H1 (cell line): ENCODE measurements at regions not wholly inside any gene's neighbourhood (a gene's known extent, or its start where the extent isn't known, plus 50 kb on each side); places are given as distances from the start of the nearest gene placed in this dataset.

ENCODE experiments used
- CTCF ChIA-PET: fragments of 300-600 bp; sonication (Branson Sonifier 250); formaldehyde crosslinking; loops from one replicate; lab custom pipeline; 2021; ENCODE audit not compliant: partially characterized antibody; lab: Charles Lee
- POLR2A ChIA-PET: fragments of 300-600 bp; sonication (Branson Sonifier 250); formaldehyde crosslinking; loops from one replicate; lab custom pipeline; 2021; ENCODE audit warnings: inconsistent platforms; ENCODE audit not compliant: partially characterized antibody; lab: Charles Lee
- DNase-seq, 2 experiments: peaks; one replicate each; pipeline versions ENCODE4 v3.0.0 to v3.0.0-alpha.2; 2010 to 2022; ENCODE audit warnings: low spot score in 2 of 2, low read depth in 1 of 2, mixed read lengths in 1 of 2
- FAIRE-seq: peaks from 2 replicates; lab custom pipeline; 2011; peaks lifted over from hg19 to GRCh38; lab: Jason Lieb, UNC
- H2AFZ ChIP-seq: 2 replicates; pipeline ENCODE4 v1.8.1; 2012; ENCODE audit warnings: low read length, inconsistent platforms
- H2AK5ac ChIP-seq: 2 replicates; pipeline ENCODE4 v1.6.1; 2013; ENCODE audit warnings: low read depth, low read length
- H2BK120ac ChIP-seq: replicated peaks from 2 replicates; pipeline ENCODE3; 2013; ENCODE audit warnings: low read depth, low read length, inconsistent platforms
- H2BK12ac ChIP-seq: 2 replicates; pipeline ENCODE4 v1.6.1; 2013; ENCODE audit warnings: low read depth, low read length
- H2BK15ac ChIP-seq: 2 replicates; pipeline ENCODE4 v1.6.1; 2013; ENCODE audit warnings: low read length
- H2BK20ac ChIP-seq: 2 replicates; pipeline ENCODE4 v1.6.1; 2013; ENCODE audit warnings: low read length
- H2BK5ac ChIP-seq: 2 replicates; pipeline ENCODE4 v1.6.1; 2013; ENCODE audit warnings: low read depth, low read length
- H3K14ac ChIP-seq: 2 replicates; pipeline ENCODE4 v1.6.1; 2013; ENCODE audit warnings: inconsistent platforms; ENCODE audit not compliant: insufficient read length
- H3K18ac ChIP-seq: 2 replicates; pipeline ENCODE4 v1.6.1; 2013; ENCODE audit warnings: low read length; ENCODE audit errors: extremely low read depth
- H3K23ac ChIP-seq: 2 replicates; pipeline ENCODE4 v1.6.1; 2013; ENCODE audit warnings: inconsistent platforms; ENCODE audit not compliant: insufficient read length
- H3K23me2 ChIP-seq: 2 replicates; pipeline ENCODE4 v1.6.1; 2013; ENCODE audit warnings: low read depth, low read length
- H3K27ac ChIP-seq: 2 replicates; pipeline ENCODE4 v1.6.1; 2011; ENCODE audit warnings: low read depth, low read length, inconsistent platforms
- H3K27me3 ChIP-seq, 4 experiments: replicated peaks in 1 of 4; 1 replicate in 1 of 4; 2 replicates in 3 of 4; pipeline versions ENCODE4 v1.6.1 to v1.8.1; 2011 to 2013; ENCODE audit warnings: low read length in 3 of 4, mild to moderate bottlenecking in 3 of 4, inconsistent platforms in 2 of 4, mixed read lengths in 2 of 4, moderate library complexity in 1 of 4; ENCODE audit not compliant: control insufficient read depth in 3 of 4, insufficient read depth in 3 of 4; ENCODE audit errors: extremely low read depth in 1 of 4
- H3K36me3 ChIP-seq, 4 experiments: 2 replicates each; pipeline versions ENCODE4 v1.6.1 to v1.8.1; 2011 to 2013; ENCODE audit warnings: mild to moderate bottlenecking in 4 of 4, low read length in 3 of 4, moderate library complexity in 2 of 4, control low read depth in 1 of 4, inconsistent platforms in 1 of 4; ENCODE audit not compliant: insufficient read depth in 4 of 4, control insufficient read depth in 2 of 4
- H3K4ac ChIP-seq: replicated peaks from 2 replicates; pipeline ENCODE3; 2013; ENCODE audit warnings: low read length, low read depth, mixed read lengths, inconsistent platforms; ENCODE audit not compliant: insufficient read length
- H3K4me1 ChIP-seq, 4 experiments: replicated peaks in 1 of 4; 1 replicate in 1 of 4; 2 replicates in 3 of 4; pipeline versions ENCODE4 v1.6.1 to v1.8.1; 2011 to 2013; ENCODE audit warnings: low read length in 3 of 4, inconsistent platforms in 2 of 4, mixed read lengths in 1 of 4; ENCODE audit not compliant: insufficient read depth in 4 of 4, control insufficient read depth in 3 of 4
- H3K4me2 ChIP-seq, 2 experiments: 2 replicates each; pipeline versions ENCODE4 v1.6.1 to v1.8.1; 2011 to 2013; ENCODE audit warnings: low read depth in 2 of 2, low read length in 2 of 2, control low read depth in 1 of 2, inconsistent platforms in 1 of 2, mild to moderate bottlenecking in 1 of 2; ENCODE audit not compliant: insufficient read depth in 1 of 2
- H3K4me3 ChIP-seq, 4 experiments: fragments of 200-600, 300-600 bp in 1 of 4; sonication (generic), shearing (Covaris generic), sonication (Bioruptor Twin) in 1 of 4; 2 replicates each; pipeline versions ENCODE4 v1.5.1 to v1.8.1; 2011 to 2016; ENCODE audit warnings: low read length in 4 of 4, low read depth in 3 of 4, control low read depth in 2 of 4, inconsistent platforms in 2 of 4, mild to moderate bottlenecking in 2 of 4, mixed read lengths in 1 of 4, moderate library complexity in 1 of 4; ENCODE audit not compliant: insufficient read depth in 2 of 4; ENCODE audit errors: extremely low read depth in 1 of 4
- H3K56ac ChIP-seq: replicated peaks from 2 replicates; pipeline ENCODE3; 2013; ENCODE audit warnings: low read depth, mild to moderate bottlenecking, mixed read lengths, low read length, inconsistent platforms; ENCODE audit not compliant: insufficient read length
- H3K79me1 ChIP-seq: 2 replicates; pipeline ENCODE4 v1.6.1; 2013; ENCODE audit warnings: low read depth, low read length, control low read depth
- H3K79me2 ChIP-seq, 2 experiments: 2 replicates each; pipeline versions ENCODE4 v1.6.1 to v1.8.1; 2012 to 2013; ENCODE audit warnings: low read length in 2 of 2, mild to moderate bottlenecking in 2 of 2, inconsistent platforms in 1 of 2; ENCODE audit not compliant: insufficient read depth in 2 of 2, control insufficient read depth in 1 of 2
- H3K9ac ChIP-seq, 4 experiments: replicated peaks in 1 of 4; 1 replicate in 1 of 4; 2 replicates in 3 of 4; pipeline versions ENCODE4 v1.6.1 to v1.8.1; 2011 to 2013; ENCODE audit warnings: low read depth in 3 of 4, low read length in 3 of 4, control low read depth in 2 of 4, mild to moderate bottlenecking in 2 of 4, moderate library complexity in 2 of 4, inconsistent platforms in 1 of 4; ENCODE audit errors: extremely low read depth in 1 of 4
- H3K9me3 ChIP-seq, 2 experiments: 2 replicates each; pipeline versions ENCODE4 v1.6.1 to v1.8.1; 2012 to 2013; ENCODE audit warnings: mild to moderate bottlenecking in 2 of 2, moderate library complexity in 2 of 2, control low read depth in 1 of 2, inconsistent platforms in 1 of 2, low read depth in 1 of 2, low read length in 1 of 2, mixed read lengths in 1 of 2; ENCODE audit not compliant: insufficient read depth in 2 of 2
- H4K20me1 ChIP-seq, 2 experiments: replicated peaks in 1 of 2; 2 replicates each; pipeline versions ENCODE3 to v1.8.1; 2011 to 2013; ENCODE audit warnings: inconsistent platforms in 2 of 2, low read length in 2 of 2, mild to moderate bottlenecking in 1 of 2; ENCODE audit not compliant: insufficient read depth in 2 of 2, control insufficient read depth in 1 of 2
- H4K5ac ChIP-seq: 2 replicates; pipeline ENCODE4 v1.6.1; 2013; ENCODE audit warnings: low read length, low read depth, mixed read lengths, inconsistent platforms; ENCODE audit not compliant: insufficient read length
- H4K8ac ChIP-seq: 2 replicates; pipeline ENCODE4 v1.8.0; 2013; ENCODE audit warnings: mild to moderate bottlenecking, moderate library complexity, low read length, inconsistent platforms; ENCODE audit not compliant: insufficient read depth; ENCODE audit errors: extremely low read depth
- H4K91ac ChIP-seq: replicated peaks from 2 replicates; pipeline ENCODE3; 2013; ENCODE audit warnings: low read length, mixed read lengths, inconsistent platforms; ENCODE audit not compliant: insufficient read length
- ATF3 ChIP-seq: IDR thresholded peaks from 2 replicates; pipeline ENCODE4 v1.6.1; 2011; ENCODE audit warnings: low read depth, mild to moderate bottlenecking, low read length; ENCODE audit not compliant: insufficient read depth
- BACH1 ChIP-seq: IDR thresholded peaks from 2 replicates; pipeline ENCODE4 v1.6.1; 2012; ENCODE audit warnings: low read length, improper control_type of control experiment
- BRCA1 ChIP-seq: IDR thresholded peaks from 2 replicates; pipeline ENCODE4 v1.6.1; 2012; ENCODE audit warnings: low read depth, low read length, improper control_type of control experiment
- CEBPB ChIP-seq: IDR thresholded peaks from 2 replicates; pipeline ENCODE4 v1.6.1; 2012; ENCODE audit warnings: low read depth, low read length
- CHD1 ChIP-seq: IDR thresholded peaks from 2 replicates; pipeline ENCODE4 v1.6.1; 2012; ENCODE audit warnings: low read depth, low read length, improper control_type of control experiment
- CTBP2 ChIP-seq: IDR thresholded peaks from 2 replicates; pipeline ENCODE4 v1.7.0; 2011; ENCODE audit warnings: borderline replicate concordance, mild to moderate bottlenecking, moderate library complexity, mixed read lengths, low read length; ENCODE audit not compliant: insufficient read depth, insufficient read length
- HDAC6 ChIP-seq: IDR thresholded peaks from one replicate; pipeline ENCODE4 v1.7.1; 2012; ENCODE audit warnings: low read depth, mild to moderate bottlenecking, inconsistent platforms, low read length, moderate library complexity
- KDM1A ChIP-seq: fragments of 200-600, 300-600 bp; sonication (generic); IDR thresholded peaks from 2 replicates; pipeline ENCODE4 v1.7.1; 2016; ENCODE audit warnings: mild to moderate bottlenecking, low read length, borderline replicate concordance
- SIRT6 ChIP-seq: IDR thresholded peaks from one replicate; pipeline ENCODE4 v1.7.1; 2012; ENCODE audit warnings: low read length, inconsistent platforms
- SIX5 ChIP-seq: IDR thresholded peaks from 2 replicates; pipeline ENCODE4 v1.6.1; 2011; ENCODE audit warnings: mild to moderate bottlenecking, low read depth, low read length
- SP4 ChIP-seq: IDR thresholded peaks from 2 replicates; pipeline ENCODE4 v1.6.1; 2012; ENCODE audit warnings: low read length, inconsistent platforms
- SRF ChIP-seq: IDR thresholded peaks from 2 replicates; pipeline ENCODE4 v1.6.1; 2011; ENCODE audit warnings: mild to moderate bottlenecking, low read depth, low read length, moderate library complexity
- YY1 ChIP-seq: IDR thresholded peaks from 2 replicates; pipeline ENCODE4 v1.6.1; 2011; ENCODE audit warnings: low read depth, mild to moderate bottlenecking, low read length
- WGBS, 2 experiments: shearing (Covaris generic) in 1 of 2; methylation state at CpG; one replicate each; pipeline versions ENCODE4 v1.1.6 to v1.1.7; 2013 to 2015; ENCODE audit warnings: low lambda C conversion rate in 2 of 2, mixed read lengths in 2 of 2, inconsistent platforms in 1 of 2, low coverage in 1 of 2, missing lambda C conversion rate in 1 of 2; ENCODE audit not compliant: insufficient replicate concordance in 2 of 2, insufficient coverage in 1 of 2, insufficient read length in 1 of 2; ENCODE audit errors: extremely low coverage in 1 of 2, missing lambda C conversion rate in 1 of 2; 5-methylcytosine and 5-hydroxymethylcytosine counted together

- no peaks in the 10 kb centered on the region for H3K9me3 ChIP-seq
- H4K20me1 ChIP-seq = no peaks in the 10 kb centered on the region
- H3K56ac ChIP-seq = no peak overlapping the region
- no peak overlapping the region for H2BK5ac ChIP-seq
- H3K27me3 ChIP-seq = no peaks in the 10 kb centered on the region; a peak in 2 of 7 replicates
- ChIA-PET CTCF (interaction anchor here (0.8 to 1.3 kb wide), 3 partner anchors 10 to 18 kb away, joined by 3 to 5 read pairs (median 3); no protein-coding TSS in a partner anchor), POLR2A (no interaction called here)
- H3K23ac ChIP-seq = no peak overlapping the region
- H3K9ac ChIP-seq = no peak overlapping the region
- H3K36me3 ChIP-seq = no peaks in the 10 kb centered on the region
- no peaks in the 10 kb centered on the region for H3K23me2 ChIP-seq
- no peak overlapping the region; the same call in 1 of the 2 replicates for H4K8ac ChIP-seq
- H2AK5ac ChIP-seq = no peak overlapping the region
- peaks cover 0 to 19% (median 5%) of the 10 kb centered on the region in 4 experiments; a peak in 4 of 7 replicates for H3K4me1 ChIP-seq
- H2BK12ac ChIP-seq = peak overlapping the region; percentile 87; the same call in 1 of the 2 replicates
- no peak overlapping the region for H3K14ac ChIP-seq
- 0 out of 2 replicates have a peak overlapping the region, but pooled peaks have one; percentile 62 for H2AFZ ChIP-seq
- H3K4me3 ChIP-seq = no peak overlapping the region
- WGBS, 2 experiments = 88% methylated on average over 18 of the region's 23 CpGs; no CpG with 5 or more reads in 1 of the 2 experiments
- H3K79me2 ChIP-seq = no peaks in the 10 kb centered on the region
- peak overlapping the region; percentile 60 for H3K4ac ChIP-seq
- no peak for DNase-seq
- no peak overlapping the region for H2BK120ac ChIP-seq
- H3K79me1 ChIP-seq = no peaks in the 10 kb centered on the region
- H4K5ac ChIP-seq = no peak overlapping the region
- no peak overlapping the region for H2BK15ac ChIP-seq
- no peak overlapping the region for H3K27ac ChIP-seq
- no peak overlapping the region for H4K91ac ChIP-seq
- peak overlapping the region in 1 of 2 experiments; percentile 28; a peak in 1 of 4 replicates for H3K4me2 ChIP-seq
- FAIRE-seq = no peak
- H2BK20ac ChIP-seq = no peak overlapping the region
- peak overlapping the region; percentile 4 for H3K18ac ChIP-seq
- TF ChIP-seq BACH1 = no peak
- no peak for TF ChIP-seq SP4
- no peak for TF ChIP-seq ATF3
- no peak for TF ChIP-seq CHD1
- no peak for TF ChIP-seq CEBPB
- TF ChIP-seq CTBP2 = no peak
- no peak for TF ChIP-seq YY1
- no peak for TF ChIP-seq KDM1A
- TF ChIP-seq SIX5 = no peak
- no peak for TF ChIP-seq SIRT6
- TF ChIP-seq HDAC6 = no peak
- no peak for TF ChIP-seq SRF
- TF ChIP-seq BRCA1 = no peak
Observed at GRCh38 chr14:101367421-101368261, 193.7 kb upstream of the DIO3 start.
